SK-N-MC (cell line): ENCODE measurements at regions not wholly inside any gene's neighbourhood (a gene's known extent, or its start where the extent isn't known, plus 50 kb on each side); places are given as distances from the start of the nearest gene placed in this dataset.

Experiments
- EZH2 ChIP-seq: fragments of 200-600 bp; sonication (generic); IDR thresholded peaks from one replicate; pipeline ENCODE4 v1.6.1; 2017; ENCODE audit warnings: antibody characterized with exemption
- FOXP2 ChIP-seq: optimal IDR thresholded peaks from 2 replicates; pipeline ENCODE3; 2011; ENCODE audit warnings: mild to moderate bottlenecking, moderate library complexity; ENCODE audit not compliant: insufficient read depth; ENCODE audit errors: extremely low read length, control extremely low read depth
- POLR2AphosphoS5 ChIP-seq: IDR thresholded peaks from 2 replicates; pipeline ENCODE4 v1.6.1; 2012; ENCODE audit warnings: mild to moderate bottlenecking, low read depth, low read length, borderline replicate concordance

DNA sequence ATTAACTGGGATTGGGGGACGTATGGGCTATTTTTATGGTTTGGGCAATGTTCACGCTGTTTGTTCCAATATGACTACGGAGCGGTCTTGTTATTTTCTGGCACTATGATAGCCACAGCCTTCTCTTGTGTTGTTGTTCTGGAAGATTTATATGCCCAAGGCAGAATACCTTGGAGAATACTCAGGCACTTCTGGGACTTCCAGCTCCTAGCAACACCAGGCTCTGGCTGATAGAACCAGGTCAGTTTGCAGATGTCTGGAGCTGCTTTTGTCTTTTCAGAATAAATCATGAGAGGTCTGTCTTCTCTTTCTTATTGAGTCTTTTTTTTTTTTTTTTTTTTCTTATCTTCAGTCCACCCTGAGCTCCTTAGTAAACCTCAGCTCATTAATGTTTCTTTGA is 262.5 kb downstream of the MED10 start:
- TF ChIP-seq EZH2, result no peak
- TF ChIP-seq POLR2AphosphoS5, result no peak
- no peak for TF ChIP-seq FOXP2
